Peyer's patch (tissue), 4 donors: ENCODE measurements at regions not wholly inside any gene's neighbourhood (a gene's known extent, or its start where the extent isn't known, plus 50 kb on each side); places are given as distances from the start of the nearest gene placed in this dataset.

Source experiments
- POLR2A ChIP-seq, 2 donors: fragments of 450-650 bp; IDR thresholded peaks; one replicate each; pipeline ENCODE4 v1.5.1; 2017; ENCODE audit warnings: antibody characterized with exemption in 2 of 2, mild to moderate bottlenecking in 2 of 2, moderate library complexity in 2 of 2
- TF ChIP-seq, protein P1 (sequence below), 6 experiments: fragments of 450-650 bp in 4 of 6; fragments of 200-600 bp in 2 of 6; sonication (generic) in 1 of 6; IDR thresholded peaks; one replicate each; pipeline ENCODE4 v1.5.1; 2017 to 2019; ENCODE audit warnings: antibody characterized with exemption in 6 of 6, mild to moderate bottlenecking in 3 of 6, moderate library complexity in 1 of 6

DNA sequence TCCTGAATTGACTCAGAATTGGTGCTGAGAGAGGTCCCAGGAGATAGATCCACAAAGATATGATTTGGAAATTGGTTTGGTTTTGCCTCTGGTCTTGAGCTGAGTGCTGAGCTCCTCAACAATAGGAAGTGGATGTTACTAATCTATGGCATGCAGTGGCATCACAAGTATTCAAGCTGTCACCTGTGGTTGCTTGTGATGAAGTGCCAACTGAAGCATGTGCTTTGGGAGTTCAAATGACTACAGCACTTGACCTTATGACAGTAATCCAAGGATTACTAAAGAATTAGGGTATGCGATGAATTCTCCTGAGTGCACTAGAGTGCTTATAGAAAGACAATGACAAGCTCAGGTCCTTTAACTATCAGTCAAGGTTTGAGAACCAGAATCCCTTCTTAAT is 406.2 kb downstream of the NOVA1 start:
- no peak for TF ChIP-seq POLR2A (IDR thresholded peaks at IDR 0.05)
- TF ChIP-seq, protein P1, sequence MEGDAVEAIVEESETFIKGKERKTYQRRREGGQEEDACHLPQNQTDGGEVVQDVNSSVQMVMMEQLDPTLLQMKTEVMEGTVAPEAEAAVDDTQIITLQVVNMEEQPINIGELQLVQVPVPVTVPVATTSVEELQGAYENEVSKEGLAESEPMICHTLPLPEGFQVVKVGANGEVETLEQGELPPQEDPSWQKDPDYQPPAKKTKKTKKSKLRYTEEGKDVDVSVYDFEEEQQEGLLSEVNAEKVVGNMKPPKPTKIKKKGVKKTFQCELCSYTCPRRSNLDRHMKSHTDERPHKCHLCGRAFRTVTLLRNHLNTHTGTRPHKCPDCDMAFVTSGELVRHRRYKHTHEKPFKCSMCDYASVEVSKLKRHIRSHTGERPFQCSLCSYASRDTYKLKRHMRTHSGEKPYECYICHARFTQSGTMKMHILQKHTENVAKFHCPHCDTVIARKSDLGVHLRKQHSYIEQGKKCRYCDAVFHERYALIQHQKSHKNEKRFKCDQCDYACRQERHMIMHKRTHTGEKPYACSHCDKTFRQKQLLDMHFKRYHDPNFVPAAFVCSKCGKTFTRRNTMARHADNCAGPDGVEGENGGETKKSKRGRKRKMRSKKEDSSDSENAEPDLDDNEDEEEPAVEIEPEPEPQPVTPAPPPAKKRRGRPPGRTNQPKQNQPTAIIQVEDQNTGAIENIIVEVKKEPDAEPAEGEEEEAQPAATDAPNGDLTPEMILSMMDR (IDR thresholded peaks at IDR 0.05), result no peak
